Sigmoid colon (tissue), 4 donors: ENCODE measurements at regions not wholly inside any gene's neighbourhood (a gene's known extent, or its start where the extent isn't known, plus 50 kb on each side); places are given as distances from the start of the nearest gene placed in this dataset.

Experiments used
- CTCF ChIP-seq, 4 experiments: fragments of 450-650 bp in 3 of 4; fragments of 200-600 bp in 1 of 4; IDR thresholded peaks; one replicate each; pipeline ENCODE4 v1.5.1; 2016 to 2019; ENCODE audit warnings: antibody characterized with exemption in 4 of 4, mild to moderate bottlenecking in 3 of 4, moderate library complexity in 2 of 4
- EP300 ChIP-seq, 4 donors: sonication (generic); formaldehyde crosslinking; IDR thresholded peaks; one replicate each; pipeline ENCODE4 v1.6.1; 2017; ENCODE audit warnings: antibody characterized with exemption in 4 of 4
- POLR2A ChIP-seq, 2 donors: fragments of 450-650 bp; IDR thresholded peaks; one replicate each; pipeline ENCODE4 v1.6.1; 2016; ENCODE audit warnings: antibody characterized with exemption in 2 of 2, mild to moderate bottlenecking in 2 of 2, moderate library complexity in 2 of 2
- POLR2AphosphoS5 ChIP-seq, 4 donors: sonication (generic); formaldehyde crosslinking; IDR thresholded peaks; one replicate each; pipeline ENCODE4 v1.6.1; 2017; ENCODE audit warnings: antibody characterized with exemption in 4 of 4

- TF ChIP-seq CTCF (IDR thresholded peaks at IDR 0.05) (no peak), POLR2AphosphoS5 (IDR thresholded peaks at IDR 0.05) (no peak), POLR2A (IDR thresholded peaks at IDR 0.05) (no peak), EP300 (IDR thresholded peaks at IDR 0.05) (no peak)
These were observed 706.3 kb upstream of the WWC1 start for GRCh38 chr5:167585184-167585583.
